SK-N-SH (cell line): ENCODE measurements at regions not wholly inside any gene's neighbourhood (a gene's known extent, or its start where the extent isn't known, plus 50 kb on each side); places are given as distances from the start of the nearest gene placed in this dataset.
"Not testable (repeated sequence)": the region's sequence is repeated elsewhere in the genome, so short reads cannot be mapped to it uniquely, and the experiment has no call there.

Source experiments
- CTCF ChIA-PET: fragments of 300-600, 350-600 bp; formaldehyde crosslinking; extraction: SDS; loops from one replicate; lab custom pipeline; 2021; lab: Yijun Ruan, JAX
- POLR2A ChIA-PET: fragments of 350-600 bp; sonication (Branson Sonifier 250); formaldehyde crosslinking; extraction: SDS; loops from one replicate; lab custom pipeline; 2020; ENCODE audit warnings: antibody characterized with exemption, inconsistent platforms; lab: Yijun Ruan, JAX
- DNase-seq: peaks from one replicate; pipeline ENCODE4 v3.0.0; 2012
- H2AFZ ChIP-seq: fragments of 200-600 bp; sonication (generic); 2 replicates; pipeline ENCODE4 v1.8.1; 2016; ENCODE audit warnings: antibody characterized with exemption, mild to moderate bottlenecking, low read depth
- H3F3A ChIP-seq: fragments of 200-600 bp; sonication (generic); replicated peaks from 2 replicates; pipeline ENCODE3; 2016; ENCODE audit warnings: antibody characterized with exemption, mild to moderate bottlenecking; ENCODE audit not compliant: insufficient read depth
- H3K27ac ChIP-seq, 2 experiments: fragments of 200-500 bp in 1 of 2; fragments of 200-600 bp in 1 of 2; sonication (Bioruptor generic) in 1 of 2; sonication (generic), shearing (Covaris generic) in 1 of 2; 2 replicates each; pipeline versions ENCODE4 v1.5.1 to v1.6.1; 2014 to 2016; ENCODE audit warnings: low read depth in 2 of 2, inconsistent platforms in 1 of 2, low read length in 1 of 2, mild to moderate bottlenecking in 1 of 2, mixed read lengths in 1 of 2
- H3K27me3 ChIP-seq: fragments of 200-600 bp; sonication (generic), shearing (Covaris generic); 2 replicates; pipeline ENCODE4 v1.6.1; 2016; ENCODE audit warnings: mixed run types; ENCODE audit not compliant: insufficient read depth
- H3K36me3 ChIP-seq, 2 experiments: fragments of 200-500 bp in 1 of 2; fragments of 200-600 bp in 1 of 2; sonication (Bioruptor generic) in 1 of 2; sonication (generic) in 1 of 2; replicated peaks in 1 of 2; 2 replicates each; pipeline versions ENCODE3 to v1.5.1; 2014 to 2016; ENCODE audit warnings: low read length in 1 of 2, mild to moderate bottlenecking in 1 of 2; ENCODE audit not compliant: insufficient read depth in 2 of 2, control insufficient read depth in 1 of 2
- H3K4me1 ChIP-seq, 2 experiments: fragments of 200-500 bp in 1 of 2; fragments of 200-600 bp in 1 of 2; sonication (Bioruptor generic) in 1 of 2; sonication (generic), shearing (Covaris generic) in 1 of 2; 2 replicates each; pipeline versions ENCODE4 v1.5.1 to v1.6.1; 2014 to 2016; ENCODE audit warnings: low read depth in 1 of 2, low read length in 1 of 2, mixed run types in 1 of 2; ENCODE audit not compliant: insufficient read depth in 2 of 2, control insufficient read depth in 1 of 2
- H3K4me2 ChIP-seq: fragments of 200-600 bp; sonication (generic), shearing (Covaris generic); 2 replicates; pipeline ENCODE4 v1.6.1; 2017; ENCODE audit warnings: mixed run types
- H3K4me3 ChIP-seq, 2 experiments: fragments of 200-500 bp in 1 of 2; fragments of 200-600 bp in 1 of 2; sonication (Bioruptor generic) in 1 of 2; sonication (generic), shearing (Covaris generic) in 1 of 2; 2 replicates each; pipeline versions ENCODE4 v1.5.1 to v1.8.1; 2014 to 2016; ENCODE audit warnings: low read depth in 2 of 2, inconsistent platforms in 1 of 2, low read length in 1 of 2, mild to moderate bottlenecking in 1 of 2, mixed read lengths in 1 of 2, moderate library complexity in 1 of 2
- H3K79me2 ChIP-seq: fragments of 200-600 bp; sonication (generic); 2 replicates; pipeline ENCODE4 v1.8.1; 2017; ENCODE audit warnings: mild to moderate bottlenecking; ENCODE audit not compliant: insufficient read depth
- H3K9ac ChIP-seq: fragments of 200-600 bp; sonication (generic); 2 replicates; pipeline ENCODE4 v1.6.1; 2017; ENCODE audit warnings: mixed run types
- H3K9me2 ChIP-seq: fragments of 200-600 bp; sonication (generic); 2 replicates; pipeline ENCODE4 v1.6.1; 2017; ENCODE audit warnings: mixed run types
- H3K9me3 ChIP-seq: fragments of 200-600 bp; sonication (generic); 2 replicates; pipeline ENCODE4 v1.6.1; 2017; ENCODE audit warnings: mixed run types, mild to moderate bottlenecking, moderate library complexity
- H4K20me1 ChIP-seq: fragments of 200-600 bp; sonication (generic); 2 replicates; pipeline ENCODE4 v1.6.1; 2017; ENCODE audit warnings: mild to moderate bottlenecking, mixed run types; ENCODE audit not compliant: insufficient read depth
- CTCF ChIP-seq: fragments of 200-600 bp; sonication (generic); IDR thresholded peaks from 2 replicates; pipeline ENCODE4 v1.6.1; 2017; ENCODE audit warnings: antibody characterized with exemption, mild to moderate bottlenecking, moderate library complexity
- EZH2phosphoT487 ChIP-seq: fragments of 200-600 bp; sonication (generic); IDR thresholded peaks from 2 replicates; pipeline ENCODE4 v1.6.1; 2017; ENCODE audit warnings: low read depth, mixed run types, mild to moderate bottlenecking, antibody characterized with exemption, moderate library complexity, borderline replicate concordance
- FOSL2 ChIP-seq: IDR thresholded peaks from 2 replicates; pipeline ENCODE4 v1.4.0; 2012; ENCODE audit warnings: low read depth, mild to moderate bottlenecking, moderate library complexity, borderline replicate concordance
- FOXJ3 ChIP-seq: sonication (generic); formaldehyde crosslinking; IDR thresholded peaks from 2 replicates; pipeline ENCODE4 v1.5.1; 2020; ENCODE audit warnings: mild to moderate bottlenecking, missing genetic modification reagents
- NFIC ChIP-seq: IDR thresholded peaks from 2 replicates; pipeline ENCODE4 v1.4.0; 2012; ENCODE audit warnings: borderline replicate concordance
- POLR2AphosphoS5 ChIP-seq: IDR thresholded peaks from 2 replicates; pipeline ENCODE4 v1.6.1; 2012; ENCODE audit warnings: low read depth, low read length
- RAD21 ChIP-seq: IDR thresholded peaks from 2 replicates; pipeline ENCODE4 v1.6.1; 2012; ENCODE audit warnings: mild to moderate bottlenecking, low read length
- RCOR1 ChIP-seq: fragments of 150-350 bp; IDR thresholded peaks from 2 replicates; pipeline ENCODE4 v1.6.1; 2017; ENCODE audit warnings: antibody characterized with exemption, low read length
- REST ChIP-seq: IDR thresholded peaks from 2 replicates; pipeline ENCODE4 v1.6.1; 2012; ENCODE audit warnings: mild to moderate bottlenecking, low read depth, low read length, moderate library complexity
- SMC3 ChIP-seq: IDR thresholded peaks from 2 replicates; pipeline ENCODE4 v1.6.1; 2012; ENCODE audit warnings: low read depth, low read length, improper control_type of control experiment
- USF1 ChIP-seq: IDR thresholded peaks from 2 replicates; pipeline ENCODE4 v1.4.0; 2012; ENCODE audit warnings: low read depth, borderline replicate concordance
- WGBS: methylation state at CpG from one replicate; pipeline ENCODE4 v1.1.6; 2017; ENCODE audit warnings: low lambda C conversion rate; 5-methylcytosine and 5-hydroxymethylcytosine counted together

- Histone ChIP-seq H3F3A (no peaks in the 10 kb centered on the region), H3K27me3 (no peaks in the 10 kb centered on the region), H3K9me2 (no peaks in the 10 kb centered on the region), H3K4me1 (no peaks in the 10 kb centered on the region), H3K4me2 (no peak overlapping the region), H3K9me3 (no peaks in the 10 kb centered on the region), H4K20me1 (no peaks in the 10 kb centered on the region), H2AFZ (no peak overlapping the region), H3K4me3 (no peak overlapping the region), H3K27ac (no peak overlapping the region), H3K9ac (no peak overlapping the region), H3K36me3 (no peaks in the 10 kb centered on the region), H3K79me2 (no peaks in the 10 kb centered on the region)
- DNase-seq, result peak; percentile 92
- WGBS, result 25% methylated on average over 18 of the region's 18 CpGs
- CTCF ChIA-PET, result interaction anchor here (0.5 to 3.7 kb wide), 42 partner anchors 10 to 1636 kb away, joined by 3 to 46 read pairs (median 4); no protein-coding TSS in a partner anchor
- POLR2A ChIA-PET, result interaction anchor here (0.6 kb wide), 1 partner anchor 259 kb away, joined by 3 read pairs; no protein-coding TSS in a partner anchor
- TF ChIP-seq RAD21 (peak; percentile 98), FOSL2 (no peak), CTCF (peak; percentile 94), SMC3 (peak; percentile 87)
Measured at GRCh38 chr7:67371429-67372305, 375.0 kb downstream of the TYW1 start.

GRCh38 chr7:67373389-67373788 is 376.8 kb downstream of the TYW1 start:
- H3K9me2 ChIP-seq, H3K4me2 ChIP-seq, H3K79me2 ChIP-seq, H3K27me3 ChIP-seq, DNase-seq, H3K27ac ChIP-seq, H3K9me3 ChIP-seq, H3K4me3 ChIP-seq, H3F3A ChIP-seq, H4K20me1 ChIP-seq, POLR2A ChIA-PET, H3K4me1 ChIP-seq, H2AFZ ChIP-seq, H3K36me3 ChIP-seq, H3K9ac ChIP-seq: not testable (repeated sequence)
- CTCF ChIA-PET, result interaction anchor here (3.7 kb wide), 1 partner anchor 111 kb away, joined by 19 read pairs; no protein-coding TSS in a partner anchor
- WGBS, result 42% methylated on average over 3 of the region's 3 CpGs

GRCh38 chr7:67375427-67375826 is 378.8 kb downstream of the TYW1 start:
- POLR2A ChIA-PET, result interaction anchor here (0.7 kb wide), 1 partner anchor 1773 kb away, joined by 3 read pairs; no protein-coding TSS in a partner anchor
- no peak for TF ChIP-seq NFIC
- no peak for TF ChIP-seq REST
- no peak for TF ChIP-seq RCOR1
- TF ChIP-seq FOXJ3 (CRISPR knock-in tag), result no peak
- no peak for TF ChIP-seq USF1
- TF ChIP-seq EZH2phosphoT487, result no peak
- no peak for TF ChIP-seq POLR2AphosphoS5
- TF ChIP-seq RAD21, result no peak

More at GRCh38 chr7:67375427-67375826, 378.8 kb downstream of the TYW1 start:
- no peak for DNase-seq
- H3K4me2 ChIP-seq, result no peak overlapping the region
- H2AFZ ChIP-seq, result no peak overlapping the region
- no peaks in the 10 kb centered on the region for H3K9me3 ChIP-seq
- no peak overlapping the region for H3K4me3 ChIP-seq
- H3K79me2 ChIP-seq, result no peaks in the 10 kb centered on the region
- no peaks in the 10 kb centered on the region for H3K9me2 ChIP-seq
- CTCF ChIA-PET, result interaction anchor here (0.8 to 1.0 kb wide), 2 partner anchors 108 to 245 kb away, joined by 4 read pairs; no protein-coding TSS in a partner anchor
- no peaks in the 10 kb centered on the region for H3K36me3 ChIP-seq
- H3F3A ChIP-seq, result peaks cover 5% of the 10 kb centered on the region
- no peak overlapping the region for H3K9ac ChIP-seq
- H4K20me1 ChIP-seq, result no peaks in the 10 kb centered on the region
- no peaks in the 10 kb centered on the region for H3K27me3 ChIP-seq
- 34% methylated on average over 5 of the region's 5 CpGs for WGBS
- H3K27ac ChIP-seq, result no peak overlapping the region
- peaks cover 0 to 3% of the 10 kb centered on the region in 2 experiments; a peak in 1 of 4 replicates for H3K4me1 ChIP-seq
